ENCODE measurements at regions not wholly inside any gene's neighbourhood (a gene's known extent, or its start where the extent isn't known, plus 50 kb on each side); places are given as distances from the start of the nearest gene placed in this dataset.
A peak's percentile ranks its signal among the peaks of the same experiment; 100 is the strongest.

DNA sequence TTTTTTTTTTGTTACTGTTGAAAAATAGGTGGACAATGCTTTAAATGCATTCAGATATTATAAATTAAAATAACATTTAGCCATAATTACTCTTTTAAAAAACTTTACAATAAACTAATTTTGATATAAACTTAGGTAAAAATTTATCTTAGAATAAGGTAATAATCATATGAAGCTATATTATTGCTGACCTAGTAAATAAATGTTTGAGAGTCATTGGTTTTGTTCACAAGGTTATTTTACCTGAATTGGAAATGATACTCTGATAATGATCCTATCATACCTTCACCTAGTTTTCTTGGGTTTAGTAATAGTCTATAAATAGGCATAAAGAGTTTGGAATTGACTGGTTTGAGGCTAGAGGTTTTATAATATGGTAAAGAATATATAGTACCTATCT is 1076.4 kb upstream of the CDH6 start:
- DNase-seq, result no peak

- no peak for DNase-seq
Observed at GRCh38 chr5:30113542-30113941, 1079.9 kb upstream of the CDH6 start.

DNA sequence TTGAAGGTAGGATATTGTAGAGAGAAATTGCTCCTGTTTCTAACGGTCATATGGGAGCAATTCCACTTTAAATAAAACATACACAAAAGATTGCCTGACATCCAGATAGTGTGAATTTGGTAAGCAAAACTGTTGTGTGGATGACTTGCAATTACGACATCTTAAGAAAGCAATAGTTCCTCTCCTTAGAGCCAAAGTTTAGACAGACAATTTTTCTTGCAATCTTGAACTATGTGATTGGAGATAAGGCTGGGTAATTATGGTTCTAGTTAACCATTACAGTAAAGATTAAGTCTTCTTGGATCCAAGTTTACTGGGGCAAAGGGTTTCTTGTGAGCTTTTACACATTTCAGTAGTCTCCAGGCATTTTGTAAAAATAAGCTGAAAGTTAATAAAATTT is 1080.6 kb upstream of the CDH6 start:
- DNase-seq, result no peak

DNA sequence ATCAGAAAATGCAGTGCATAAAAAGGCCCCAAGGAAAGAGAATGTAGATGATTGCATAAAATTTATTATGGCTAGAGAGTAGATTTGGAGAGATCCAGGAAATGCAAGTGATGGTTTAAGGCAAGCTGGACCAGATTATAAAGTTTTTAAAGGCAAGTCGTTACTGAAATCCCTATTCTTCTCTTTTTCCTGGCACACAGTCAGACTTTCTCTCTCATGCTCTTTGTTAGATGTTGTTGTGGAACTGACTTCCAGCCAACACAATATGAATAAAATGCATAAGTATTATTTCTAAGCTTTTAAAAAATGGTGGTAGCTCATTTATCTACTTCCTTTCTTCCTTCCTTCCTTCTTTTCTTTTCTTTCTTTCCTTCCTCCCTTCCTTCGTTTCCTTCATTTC is 1085.4 kb upstream of the CDH6 start:
- DNase-seq, result no peak

GRCh38 chr5:30106596-30106995 is 1086.9 kb upstream of the CDH6 start:
- no peak for DNase-seq

- DNase-seq, result no peak
Observed at GRCh38 chr5:30104872-30105596, 1088.5 kb upstream of the CDH6 start.

GRCh38 chr5:30103452-30104202 is 1089.9 kb upstream of the CDH6 start:
- no peak for DNase-seq

GRCh38 chr5:30103052-30103451 is 1090.4 kb upstream of the CDH6 start:
- no peak for DNase-seq

GRCh38 chr5:30102185-30102584 is 1091.3 kb upstream of the CDH6 start:
- no peak for DNase-seq

DNA sequence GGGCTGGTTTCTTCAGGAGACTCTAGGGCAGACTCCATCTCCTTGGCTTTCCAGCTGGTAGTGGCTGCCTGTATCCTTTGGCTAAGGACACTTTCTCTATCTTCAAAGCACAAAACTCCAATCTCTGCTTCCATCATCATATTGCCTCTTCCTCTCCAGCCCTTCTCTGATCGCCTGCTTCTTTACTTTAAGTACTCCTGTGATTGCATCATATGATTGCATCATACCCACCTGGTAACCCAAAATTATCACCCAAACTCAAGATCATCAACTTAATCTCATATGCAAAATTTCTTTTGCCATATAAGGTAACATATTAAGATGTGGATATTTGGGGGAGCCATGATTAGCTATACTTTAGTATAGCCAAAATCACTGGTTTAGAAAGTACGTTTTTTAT is 1092.6 kb upstream of the CDH6 start:
- DNase-seq, result peak; percentile 98

- DNase-seq, result peak; percentile 89
Observed at GRCh38 chr5:30100148-30100713, 1093.3 kb upstream of the CDH6 start.

DNA sequence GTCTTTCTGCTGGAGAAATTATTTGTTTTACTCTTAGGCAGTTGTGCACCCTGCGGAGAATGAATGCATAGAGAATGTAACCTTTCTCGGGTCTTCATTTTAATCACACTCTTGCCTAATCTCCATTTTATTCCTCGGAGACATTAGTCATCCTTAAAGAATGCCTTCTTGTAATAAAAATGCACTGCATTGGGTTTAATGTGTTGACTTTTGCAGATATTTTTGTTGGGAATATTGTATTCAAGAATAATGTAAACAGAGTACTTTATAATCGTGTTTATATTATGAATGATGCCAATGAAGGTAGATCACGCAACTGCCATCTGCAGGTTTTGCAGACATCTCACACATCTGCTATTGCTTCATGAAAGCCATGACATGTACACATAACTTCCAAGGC is 1093.9 kb upstream of the CDH6 start:
- DNase-seq, result peak; percentile 95

- DNase-seq, result no peak
Observed at GRCh38 chr5:30098940-30099339, 1094.5 kb upstream of the CDH6 start.

DNA sequence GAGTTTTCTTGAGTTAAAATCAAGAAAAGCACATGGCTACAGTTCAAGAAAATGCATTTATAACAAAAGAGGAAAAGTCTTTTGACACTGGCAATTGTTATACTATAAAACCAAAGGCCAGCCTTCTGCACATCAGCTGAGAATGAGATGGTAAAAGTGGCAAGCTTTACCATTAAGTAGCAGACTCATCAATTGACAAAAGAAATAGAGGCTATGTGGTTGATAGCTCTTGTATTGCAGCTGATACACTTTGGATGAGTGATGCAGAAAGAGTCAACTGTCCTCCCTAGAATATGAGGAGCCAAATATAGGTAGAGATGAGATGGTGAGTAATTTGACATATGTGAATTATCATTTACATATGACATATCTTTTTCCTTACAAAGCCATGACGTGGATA is 1100.9 kb upstream of the CDH6 start:
- no peak for DNase-seq

DNA sequence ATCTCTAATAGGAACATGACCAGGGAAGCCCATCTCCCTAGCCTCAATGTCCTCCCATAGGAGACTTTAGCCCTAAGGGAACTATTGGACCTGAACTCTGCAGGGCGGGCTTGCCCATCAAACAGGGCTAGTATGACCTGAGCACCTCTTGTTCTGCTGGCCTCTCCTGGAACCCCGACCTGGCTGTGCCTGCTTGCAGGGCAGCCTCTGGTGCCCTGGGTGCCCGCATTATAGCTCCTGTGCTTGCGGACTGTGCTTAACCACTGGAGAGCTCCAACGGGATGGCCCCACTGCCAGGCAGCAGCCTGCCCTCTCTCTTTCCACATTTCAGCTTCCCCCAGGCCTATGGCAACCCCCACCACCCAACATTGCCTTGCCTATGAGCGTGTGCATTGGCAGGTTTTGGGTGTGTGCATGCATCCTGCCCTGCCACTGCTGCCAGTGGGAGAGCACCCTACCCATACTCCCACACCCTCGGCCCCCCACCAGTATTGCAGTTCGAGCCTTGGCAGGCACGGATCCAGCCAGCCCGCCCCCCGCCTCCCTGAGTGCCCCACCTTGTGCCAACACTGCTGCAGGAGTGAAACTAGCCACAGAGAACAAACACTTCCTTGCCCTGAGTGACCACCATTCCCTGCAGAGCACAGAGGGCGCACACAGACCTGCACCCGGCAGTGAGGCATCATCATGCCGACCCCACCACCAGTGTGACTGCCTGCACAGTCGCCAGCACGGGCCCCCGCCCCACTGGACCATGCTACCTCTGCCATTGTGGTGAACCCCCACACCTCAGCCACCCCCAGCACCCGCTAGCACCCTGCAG is 1123.8 kb upstream of the CDH6 start:
- DNase-seq, result no peak

GRCh38 chr5:30063503-30063902 is 1130.0 kb upstream of the CDH6 start:
- no peak for DNase-seq

DNA sequence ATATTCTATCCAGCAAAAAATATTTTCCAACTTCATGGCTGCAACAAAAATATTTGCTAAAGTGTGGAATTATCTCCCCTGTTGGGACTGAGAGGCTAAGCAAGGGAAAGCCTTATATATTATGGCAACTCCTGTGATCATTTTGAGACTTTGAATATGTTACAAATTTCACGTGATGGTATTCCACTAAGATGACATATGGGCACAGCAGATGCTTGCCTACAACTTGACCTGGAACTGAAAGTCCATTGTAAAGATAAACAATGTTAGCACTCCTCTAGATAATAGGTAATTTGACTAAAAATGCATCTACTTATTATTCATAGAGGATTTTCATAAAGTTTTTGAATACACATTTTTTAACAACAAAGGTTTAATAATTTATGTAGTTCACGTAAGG is 1141.5 kb upstream of the CDH6 start:
- no peak for DNase-seq

DNA sequence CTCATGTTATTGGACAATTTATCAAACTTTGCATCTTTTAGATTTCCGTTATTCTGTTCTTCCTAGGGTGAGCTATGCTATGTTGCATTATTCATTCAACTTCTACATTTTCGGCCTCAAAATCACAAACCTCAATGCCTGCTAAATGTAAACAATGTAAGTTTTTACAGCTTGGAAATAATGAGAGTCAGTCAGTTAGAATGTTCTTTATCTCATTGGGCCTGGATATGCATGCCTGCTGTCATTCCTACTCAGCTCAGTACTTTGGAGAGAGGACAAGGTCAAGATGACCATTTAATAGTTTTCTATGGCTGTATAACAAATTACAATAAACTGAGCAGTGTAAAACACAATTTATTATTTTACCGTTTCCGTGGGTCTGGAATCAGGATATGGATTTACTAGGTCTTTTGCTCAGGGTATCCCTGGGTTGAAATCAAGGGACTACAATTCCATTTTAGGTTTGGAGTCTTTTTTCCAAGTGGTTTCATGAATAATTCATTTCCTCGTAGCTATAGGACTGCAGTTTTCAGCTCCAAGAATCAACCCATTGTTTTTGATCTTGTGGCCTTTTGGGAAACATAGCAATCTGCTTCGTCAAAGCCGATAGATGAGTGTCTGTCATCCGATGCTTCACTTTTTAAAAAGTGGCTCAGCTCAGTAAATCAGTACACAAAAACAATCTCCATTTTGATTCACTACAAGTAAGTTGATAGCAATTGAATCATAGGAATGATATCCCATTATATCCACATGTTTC is 1143.2 kb upstream of the CDH6 start:
- no peak for DNase-seq

- DNase-seq, result peak; percentile 93
Observed at GRCh38 chr5:30042677-30043076, 1150.8 kb upstream of the CDH6 start.

- peak; percentile 67 for DNase-seq
Observed at GRCh38 chr5:30041831-30042385, 1151.6 kb upstream of the CDH6 start.

GRCh38 chr5:30041291-30041690 is 1152.2 kb upstream of the CDH6 start:
- no peak for DNase-seq

DNA sequence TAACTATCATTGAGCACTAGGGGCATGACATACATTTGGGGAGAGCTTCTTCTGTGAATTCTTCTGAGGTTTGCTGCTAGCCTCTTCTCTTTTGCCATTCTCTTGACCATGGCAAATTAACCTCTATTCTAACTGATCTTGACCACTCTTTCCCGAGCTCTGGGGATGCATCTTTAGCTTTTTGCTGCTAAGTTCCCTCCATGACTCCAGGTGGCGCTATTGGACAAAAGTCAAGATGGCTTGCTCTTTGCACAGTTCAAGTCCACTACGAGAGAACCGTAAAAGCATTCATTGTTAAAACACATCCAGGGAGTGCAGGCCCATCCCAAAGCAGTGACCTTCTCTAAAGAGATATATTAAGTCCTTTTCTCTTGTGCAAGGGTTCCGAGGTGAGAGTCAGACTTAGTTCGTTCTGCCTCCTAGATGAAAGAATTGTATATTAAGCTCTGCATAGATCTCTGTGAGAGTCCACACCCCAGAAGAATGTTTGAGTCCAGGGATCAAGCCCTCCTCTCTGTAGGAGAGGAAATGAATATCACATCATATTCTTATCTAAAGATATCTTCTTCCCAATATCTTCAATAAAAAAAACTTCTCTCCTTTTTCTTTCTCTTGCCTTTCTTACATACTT is 1152.9 kb upstream of the CDH6 start:
- peak; percentile 95 for DNase-seq
